ENCODE measurements at regions not wholly inside any gene's neighbourhood (a gene's known extent, or its start where the extent isn't known, plus 50 kb on each side); places are given as distances from the start of the nearest gene placed in this dataset.
"Not testable (repeated sequence)": the region's sequence is repeated elsewhere in the genome, so short reads cannot be mapped to it uniquely, and the experiment has no call there.

GRCh38 chr6:130672153-130672552, 155.1 kb upstream of the SMLR1 start:
- no peak for DNase-seq (ENCODE audit: low read depth in 2 of 2)

- DNase-seq (ENCODE audit: low read depth in 2 of 2), result no peak
Observed at GRCh38 chr6:130674604-130675003, 152.6 kb upstream of the SMLR1 start.

DNA sequence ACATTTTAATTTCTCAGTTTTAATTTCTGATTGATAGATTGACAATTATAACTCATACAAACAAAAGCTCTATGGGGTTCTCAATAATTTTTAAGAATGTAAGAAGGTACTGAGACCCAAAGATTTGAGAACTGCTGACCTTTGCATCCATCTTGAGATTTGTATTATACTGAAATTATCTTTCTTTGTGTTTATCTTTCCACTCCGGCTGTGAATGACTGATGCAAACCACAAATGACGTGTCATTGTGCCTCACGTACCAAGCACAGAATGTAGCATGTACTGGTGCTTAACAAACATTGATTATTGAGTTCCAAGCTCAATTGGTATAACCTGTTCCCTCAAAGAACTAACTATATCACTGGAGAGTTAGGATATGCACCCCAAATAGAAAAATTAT, 152.1 kb upstream of the SMLR1 start:
- DNase-seq (ENCODE audit: low read depth in 2 of 2), result no peak

GRCh38 chr6:130676077-130676772, 151.0 kb upstream of the SMLR1 start:
- no peak for DNase-seq (ENCODE audit: low read depth in 2 of 2)

- DNase-seq (ENCODE audit: low read depth in 2 of 2), result no peak
Observed at GRCh38 chr6:130676773-130677144, 150.4 kb upstream of the SMLR1 start.

DNA sequence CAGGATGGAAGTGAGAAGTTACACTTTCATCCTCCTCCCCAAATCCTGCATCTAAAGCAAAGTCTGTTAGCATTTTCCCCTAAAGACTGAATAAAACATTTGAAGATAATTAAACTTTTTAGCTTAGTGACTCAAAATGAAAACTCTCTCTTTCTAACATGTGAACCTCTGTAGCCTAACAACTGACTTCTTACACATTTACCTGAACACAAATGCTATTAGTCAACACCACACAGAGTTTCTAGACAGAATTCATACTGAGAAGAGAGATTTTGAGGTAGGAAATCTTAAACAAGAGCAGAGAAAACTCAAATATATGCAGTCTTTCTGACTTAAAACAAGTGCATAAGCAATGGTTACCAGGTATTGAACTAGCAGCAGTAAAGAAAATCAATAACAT, 149.9 kb upstream of the SMLR1 start:
- DNase-seq (ENCODE audit: low read depth in 2 of 2), result no peak

DNA sequence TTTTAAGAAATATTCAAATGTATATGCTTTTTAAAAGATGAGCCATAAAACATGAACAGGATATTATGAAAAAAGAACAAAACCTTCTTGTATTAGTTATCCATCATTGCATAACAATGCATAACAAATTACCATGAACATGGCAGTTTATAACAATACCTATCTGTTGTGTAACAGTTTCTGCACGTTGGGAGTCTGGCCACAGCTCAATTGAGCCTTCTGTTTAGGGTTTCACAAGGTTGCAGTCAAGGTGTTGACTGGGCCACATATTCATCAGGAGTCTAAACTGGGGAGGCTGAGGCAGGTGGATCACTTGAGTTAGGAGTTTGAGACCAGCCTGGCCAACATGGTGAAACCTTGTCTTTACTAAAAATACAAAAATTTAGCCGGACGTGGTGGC, 149.4 kb upstream of the SMLR1 start:
- no peak for DNase-seq (ENCODE audit: low read depth in 2 of 2)

DNA sequence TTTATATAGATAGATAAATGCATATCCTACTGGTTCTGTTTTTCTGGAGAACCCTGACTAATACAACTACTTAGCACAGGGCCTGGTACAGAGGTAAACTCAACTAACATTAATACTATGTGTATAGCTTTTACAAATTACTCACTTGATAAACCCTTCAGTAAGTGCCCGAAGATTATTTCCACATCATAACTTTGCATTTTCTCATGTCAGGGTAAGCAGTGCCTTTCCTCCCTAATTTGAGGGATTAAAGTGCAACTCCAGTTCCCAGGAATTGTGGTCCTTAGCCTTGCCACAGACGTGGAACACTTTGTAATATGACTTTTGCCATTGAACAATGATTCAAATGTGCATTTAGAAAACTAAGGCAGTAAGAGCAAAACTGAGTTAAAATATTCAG, 147.5 kb upstream of the SMLR1 start:
- no peak for DNase-seq (ENCODE audit: low read depth in 2 of 2)

DNA sequence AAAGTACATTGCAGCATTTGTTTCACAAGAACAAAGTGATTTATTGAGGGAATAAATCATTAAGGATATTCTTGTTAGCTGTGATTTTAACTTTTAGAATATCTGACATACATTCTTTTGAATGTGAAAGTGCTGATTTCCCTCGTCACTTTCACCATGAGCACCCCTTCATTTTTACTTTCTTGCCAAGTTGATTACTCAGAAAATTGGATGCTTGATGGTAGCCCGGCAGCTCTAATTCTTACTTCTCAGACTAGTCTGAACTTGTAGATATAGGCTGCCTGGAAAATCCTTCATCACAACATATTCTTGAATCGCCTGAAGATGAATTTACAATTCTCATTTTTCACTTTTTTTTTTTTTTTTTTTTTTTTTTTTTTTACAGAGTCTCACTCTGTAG, 147.1 kb upstream of the SMLR1 start:
- no peak for DNase-seq (ENCODE audit: low read depth in 2 of 2)

DNA sequence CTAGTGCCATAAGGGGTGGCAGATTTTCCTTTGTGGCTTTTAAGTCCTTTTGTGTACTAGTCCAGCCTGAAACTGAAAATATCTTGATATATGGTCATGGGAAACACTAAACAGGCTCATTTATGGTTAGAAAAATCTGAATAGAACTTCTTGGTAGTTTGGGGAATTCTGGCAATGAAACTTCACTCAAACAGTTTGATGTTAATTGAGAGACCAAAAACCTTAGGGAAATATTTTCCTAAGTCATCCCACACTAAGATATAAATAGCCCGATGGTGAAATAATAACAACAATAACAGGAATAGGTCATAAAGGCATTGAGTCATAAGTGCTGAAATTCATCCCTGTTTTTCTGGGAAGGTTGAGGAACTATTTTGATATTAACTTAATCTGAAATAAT, 146.2 kb upstream of the SMLR1 start:
- no peak for DNase-seq (ENCODE audit: low read depth in 2 of 2)

DNA sequence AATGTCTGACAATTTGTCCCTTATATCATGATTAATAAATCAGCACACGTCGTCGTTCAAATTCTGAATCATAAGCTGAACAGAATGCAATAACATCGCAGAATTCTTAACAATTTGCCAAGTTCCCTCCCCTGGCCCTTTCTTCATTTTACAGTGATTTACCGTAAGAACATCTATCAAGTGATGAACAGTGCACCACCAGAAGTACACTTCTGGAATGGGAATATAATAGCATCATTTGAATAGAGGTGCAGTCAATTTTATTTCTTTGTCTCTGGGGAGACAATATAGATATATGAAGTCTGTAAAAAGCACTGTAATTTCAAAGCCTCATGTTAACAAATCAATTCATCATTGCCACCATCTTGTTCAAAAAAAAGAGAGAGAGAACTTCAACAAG, 145.1 kb upstream of the SMLR1 start:
- DNase-seq (ENCODE audit: low read depth in 2 of 2), result no peak

- no peak for DNase-seq (ENCODE audit: low read depth in 2 of 2)
Observed at GRCh38 chr6:130683761-130684517, 143.3 kb upstream of the SMLR1 start.

DNA sequence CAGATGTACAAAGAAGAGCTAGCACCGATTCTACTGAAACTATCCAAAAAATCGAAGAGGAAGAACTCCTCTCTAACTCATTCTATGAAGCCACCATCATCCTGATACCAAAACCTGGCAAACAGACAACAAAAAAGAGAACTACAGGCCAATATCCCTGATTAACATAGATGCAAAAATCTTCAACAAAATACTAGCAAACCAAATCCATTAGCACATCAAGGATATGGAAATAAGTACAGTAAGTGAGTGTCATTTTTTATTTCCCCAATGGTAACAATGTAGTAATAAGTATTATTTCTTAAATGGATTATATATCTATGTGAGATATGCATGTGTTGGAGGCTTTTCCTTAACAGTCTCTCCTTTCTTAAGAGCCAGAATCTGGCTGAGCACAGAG, 134.5 kb upstream of the SMLR1 start:
- no peak for DNase-seq (ENCODE audit: low read depth in 2 of 2)

DNA sequence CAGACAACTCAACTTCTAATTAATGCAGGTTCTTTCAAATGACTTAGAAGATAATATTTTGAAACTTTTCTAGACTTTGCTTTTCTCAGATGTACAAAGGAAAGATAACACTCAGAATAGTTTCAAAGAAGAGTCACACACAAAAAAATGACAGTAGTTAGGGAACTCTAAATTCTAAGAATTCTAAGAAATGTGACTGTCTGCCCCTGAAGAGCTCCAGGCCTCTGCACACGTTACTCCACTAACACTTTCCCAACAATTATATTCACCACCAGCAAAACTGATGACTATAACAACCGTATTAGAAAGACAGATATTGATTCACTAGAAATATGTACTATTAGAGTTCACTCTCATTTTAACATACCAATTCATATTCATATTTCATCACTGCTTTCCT, 133.3 kb upstream of the SMLR1 start:
- no peak for DNase-seq (ENCODE audit: low read depth in 2 of 2)

- DNase-seq (ENCODE audit: low read depth in 2 of 2), result no peak
Observed at GRCh38 chr6:130694606-130695005, 132.6 kb upstream of the SMLR1 start.

DNA sequence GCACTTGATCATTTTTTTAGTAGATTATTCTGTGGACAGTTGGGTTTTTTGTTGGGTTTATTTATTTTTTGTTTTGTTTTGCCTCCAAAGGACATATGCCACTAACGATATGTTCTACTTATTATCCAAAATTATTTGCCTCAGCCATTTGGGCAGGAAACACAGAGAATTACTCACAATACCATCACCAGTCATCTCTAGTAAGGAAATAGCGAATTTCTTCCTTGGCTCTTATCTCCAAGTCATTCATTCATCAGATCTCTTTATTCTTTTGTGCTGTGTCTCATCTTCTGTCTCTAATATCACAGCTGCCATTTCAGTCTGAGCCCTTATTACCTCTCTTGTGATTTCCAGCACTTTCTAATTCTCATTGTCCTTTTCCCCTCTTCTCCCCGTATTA, 130.4 kb upstream of the SMLR1 start:
- no peak for DNase-seq (ENCODE audit: low read depth in 2 of 2)

DNA sequence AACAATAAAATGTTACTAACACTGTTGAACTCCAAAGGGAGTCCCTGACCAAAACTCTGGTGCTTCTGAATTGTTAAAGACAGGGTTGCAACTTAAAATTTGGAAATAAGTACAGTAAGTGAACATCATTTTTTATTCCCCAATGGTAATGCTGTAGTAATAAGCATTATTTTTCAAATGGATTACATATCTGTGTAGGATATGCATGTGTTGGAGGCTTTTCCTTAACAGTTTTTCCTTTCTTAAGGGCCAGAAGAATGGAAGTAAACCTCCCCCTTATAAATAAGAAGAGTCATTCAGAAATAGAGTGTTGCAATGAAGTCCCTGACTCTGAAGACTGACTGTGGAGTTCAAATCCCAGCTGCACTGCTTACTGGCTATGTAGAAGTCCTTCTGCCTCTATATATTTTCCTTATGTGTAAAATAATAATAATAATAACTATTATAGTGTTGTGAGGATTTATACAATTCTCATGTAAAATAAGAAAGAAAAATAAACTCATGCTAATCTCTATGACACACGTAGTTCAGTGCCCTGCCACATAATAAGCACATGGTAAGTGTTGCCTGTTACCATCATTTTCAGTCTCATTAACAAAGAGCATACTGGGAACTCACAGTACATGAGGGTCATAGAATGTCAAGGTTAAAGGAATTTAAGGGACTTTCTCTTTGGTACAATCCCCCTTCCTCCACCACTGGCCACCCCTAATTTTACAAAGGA, 129.8 kb upstream of the SMLR1 start:
- no peak for DNase-seq (ENCODE audit: low read depth in 2 of 2)

DNA sequence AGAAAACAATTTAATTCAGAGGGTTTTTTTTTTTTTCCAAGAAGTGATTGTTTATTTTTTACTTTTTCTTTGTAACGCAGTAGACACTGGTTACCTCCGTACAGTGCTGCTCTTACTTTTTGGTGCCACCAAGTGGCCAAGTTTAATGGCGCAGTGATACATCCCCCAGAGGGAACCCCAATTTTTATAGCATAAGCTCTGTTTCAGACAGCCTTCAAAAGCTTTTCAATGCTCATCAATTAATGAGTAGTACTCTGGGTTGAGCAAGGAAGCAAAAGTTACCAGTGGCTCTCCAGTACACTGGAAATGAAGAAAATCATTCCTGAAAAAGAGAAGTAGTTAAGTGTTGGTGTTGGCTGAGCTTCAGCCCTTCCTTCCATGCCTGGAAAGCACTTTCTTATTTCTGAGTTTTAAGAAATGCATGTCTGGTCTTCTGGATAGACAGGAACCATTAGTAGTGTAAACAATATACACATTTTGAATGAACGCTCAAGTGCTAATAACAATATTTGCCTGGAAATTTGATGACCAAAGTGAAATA, 129.1 kb upstream of the SMLR1 start:
- peak; percentile 28 to 38 for DNase-seq (ENCODE audit: low read depth in 2 of 2)

DNA sequence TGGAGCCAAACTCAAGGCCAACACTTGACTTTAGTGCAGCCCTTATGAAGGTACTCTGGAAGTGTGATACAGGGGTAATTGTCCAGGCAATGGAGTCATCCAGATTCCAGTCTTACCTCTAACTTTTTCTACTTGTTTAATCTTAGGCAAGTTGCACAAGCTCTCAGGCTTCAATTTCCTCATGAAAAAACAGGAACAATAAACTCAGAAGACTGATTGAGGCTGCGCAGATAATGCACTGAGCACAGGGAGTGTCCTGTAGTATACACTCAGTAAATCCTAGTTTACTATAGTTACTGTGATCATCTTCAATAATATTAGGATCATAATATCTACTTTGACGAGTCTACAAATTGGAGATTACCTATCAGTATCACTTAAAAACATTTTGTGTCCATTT, 127.5 kb upstream of the SMLR1 start:
- no peak for DNase-seq (ENCODE audit: low read depth in 2 of 2)

DNA sequence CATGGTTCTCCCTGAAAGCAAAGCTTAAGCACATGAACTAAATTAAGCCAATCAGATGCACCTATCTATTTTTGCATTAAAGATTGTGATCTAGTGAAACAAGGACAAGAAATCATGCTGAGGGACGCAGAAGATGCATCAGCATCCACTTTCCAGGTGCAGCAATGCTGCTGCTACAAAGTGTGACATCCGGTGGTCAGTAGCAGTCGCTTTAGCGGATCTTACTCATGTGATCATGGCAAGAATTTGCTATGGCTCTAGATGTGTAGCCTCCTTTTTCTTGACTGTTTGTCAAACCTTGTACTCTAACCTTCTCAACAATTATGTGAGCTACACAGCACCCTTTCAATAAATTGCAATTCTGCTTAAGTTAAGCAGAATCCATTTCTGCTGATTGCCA, 126.8 kb upstream of the SMLR1 start:
- DNase-seq (ENCODE audit: low read depth in 2 of 2), result no peak

DNA sequence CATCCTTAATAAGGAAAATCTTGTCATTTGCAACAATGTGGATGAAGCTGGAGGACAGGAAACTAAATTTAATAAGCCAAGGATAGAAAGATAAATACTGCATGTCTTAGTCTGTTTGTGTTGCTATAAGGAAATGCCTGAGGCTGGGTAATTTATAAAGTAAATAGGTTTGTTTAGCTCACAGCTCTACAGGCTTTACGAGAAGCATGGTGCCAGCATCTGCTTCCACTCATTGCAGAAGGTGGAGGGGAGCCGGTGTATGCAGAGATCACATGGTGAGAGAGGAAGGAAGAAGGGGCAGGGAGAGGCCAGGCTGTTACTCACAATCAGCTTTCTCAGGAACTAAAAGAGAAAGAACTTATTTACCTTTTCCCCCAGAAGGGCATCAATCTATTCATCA, 118.9 kb upstream of the SMLR1 start:
- DNase-seq (ENCODE audit: low read depth in 2 of 2), result no peak

DNA sequence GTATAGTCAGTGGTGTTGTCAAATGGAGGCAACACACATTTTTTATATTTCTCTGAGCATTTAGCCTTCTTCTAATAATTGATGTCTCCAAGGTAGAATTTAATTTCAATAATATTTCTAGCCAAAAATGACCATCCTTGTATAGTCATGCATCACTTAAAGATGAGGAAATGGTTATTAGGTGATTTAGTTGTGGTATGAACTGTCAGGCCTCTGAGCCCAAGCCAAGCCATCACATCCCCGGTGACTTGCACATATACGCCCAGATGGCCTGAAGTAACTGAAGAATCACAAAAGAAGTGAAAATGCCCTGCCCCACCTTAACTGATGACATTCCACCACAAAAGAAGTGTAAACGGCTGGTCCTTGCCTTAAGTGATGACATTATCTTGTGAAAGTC, 115.6 kb upstream of the SMLR1 start:
- DNase-seq (ENCODE audit: low read depth in 2 of 2), result not testable (repeated sequence)

DNA sequence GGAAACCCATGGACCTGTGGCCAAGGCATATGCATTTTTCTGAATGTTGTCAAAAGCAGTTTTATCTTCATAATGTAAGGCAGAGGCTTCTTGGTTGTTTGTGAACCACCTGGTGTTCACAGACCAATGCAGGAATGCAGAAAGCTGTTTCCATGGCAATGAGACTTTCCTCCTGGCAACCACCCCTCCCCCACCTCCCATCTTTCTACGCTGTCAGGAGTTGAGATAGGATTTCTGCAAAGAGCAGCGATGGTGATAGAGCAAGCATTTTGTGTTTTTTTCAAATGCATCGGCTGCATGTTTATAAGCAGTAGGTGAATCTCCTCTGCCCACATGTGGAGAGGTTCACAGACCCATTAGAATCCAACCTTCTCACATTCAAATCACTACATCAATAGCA, 114.1 kb upstream of the SMLR1 start:
- no peak for DNase-seq (ENCODE audit: low read depth in 2 of 2)
